Sigmoid colon (tissue), 6 donors: ENCODE measurements at regions not wholly inside any gene's neighbourhood (a gene's known extent, or its start where the extent isn't known, plus 50 kb on each side); places are given as distances from the start of the nearest gene placed in this dataset.

Experiments
- DNase-seq: peaks from one replicate; pipeline ENCODE4 v3.0.0-alpha.2; 2019
- H3K27ac ChIP-seq, 4 donors: fragments of 200-600 bp; sonication (generic); one replicate each; pipeline ENCODE4 v1.5.1; 2016 to 2019; ENCODE audit warnings: mild to moderate bottlenecking in 1 of 4
- H3K27me3 ChIP-seq, 3 donors: fragments of 200-600 bp; sonication (generic); one replicate each; pipeline ENCODE4 v1.5.1; 2019; ENCODE audit warnings: mild to moderate bottlenecking in 1 of 3
- H3K36me3 ChIP-seq, 4 donors: fragments of 200-600 bp; sonication (generic); one replicate each; pipeline ENCODE4 v1.5.1; 2016 to 2019
- H3K4me1 ChIP-seq, 4 donors: fragments of 200-600 bp; sonication (generic); one replicate each; pipeline ENCODE4 v1.5.1; 2017 to 2019
- H3K4me3 ChIP-seq, 4 donors: fragments of 200-600 bp; sonication (generic); one replicate each; pipeline ENCODE4 v1.5.1; 2017 to 2019; ENCODE audit warnings: mild to moderate bottlenecking in 2 of 4, moderate library complexity in 1 of 4
- H3K9me3 ChIP-seq, 4 donors: fragments of 200-600 bp in 3 of 4; sonication (generic) in 3 of 4; one replicate each; pipeline versions ENCODE4 v1.5.1 to v1.6.1; 2013 to 2019
- EP300 ChIP-seq, 4 donors: sonication (generic); formaldehyde crosslinking; IDR thresholded peaks; one replicate each; pipeline ENCODE4 v1.6.1; 2017; ENCODE audit warnings: antibody characterized with exemption in 4 of 4
- POLR2A ChIP-seq, 2 donors: fragments of 450-650 bp; IDR thresholded peaks; one replicate each; pipeline ENCODE4 v1.6.1; 2016; ENCODE audit warnings: antibody characterized with exemption in 2 of 2, mild to moderate bottlenecking in 2 of 2, moderate library complexity in 2 of 2
- POLR2AphosphoS5 ChIP-seq, 4 donors: sonication (generic); formaldehyde crosslinking; IDR thresholded peaks; one replicate each; pipeline ENCODE4 v1.6.1; 2017; ENCODE audit warnings: antibody characterized with exemption in 4 of 4
- WGBS, 2 donors: extraction: QIAGEN DNeasy Blood & Tissue Kit; methylation state at CpG; one replicate each; pipeline ENCODE4 v1.1.7; 2013; 5-methylcytosine and 5-hydroxymethylcytosine counted together
- intact Hi-C: fragments of 100-400 bp; cut with DNase I; formaldehyde crosslinking; loops from one replicate; pipeline ENCODE4 v1.15.1; 2023
- TF ChIP-seq, protein P1 (sequence below), 4 experiments: fragments of 450-650 bp in 3 of 4; fragments of 200-600 bp in 1 of 4; IDR thresholded peaks; one replicate each; pipeline ENCODE4 v1.5.1; 2016 to 2019; ENCODE audit warnings: antibody characterized with exemption in 4 of 4, mild to moderate bottlenecking in 3 of 4, moderate library complexity in 2 of 4
- donor health status: healthy with polysubstance abuse.
- donor health status: healthy.

DNA sequence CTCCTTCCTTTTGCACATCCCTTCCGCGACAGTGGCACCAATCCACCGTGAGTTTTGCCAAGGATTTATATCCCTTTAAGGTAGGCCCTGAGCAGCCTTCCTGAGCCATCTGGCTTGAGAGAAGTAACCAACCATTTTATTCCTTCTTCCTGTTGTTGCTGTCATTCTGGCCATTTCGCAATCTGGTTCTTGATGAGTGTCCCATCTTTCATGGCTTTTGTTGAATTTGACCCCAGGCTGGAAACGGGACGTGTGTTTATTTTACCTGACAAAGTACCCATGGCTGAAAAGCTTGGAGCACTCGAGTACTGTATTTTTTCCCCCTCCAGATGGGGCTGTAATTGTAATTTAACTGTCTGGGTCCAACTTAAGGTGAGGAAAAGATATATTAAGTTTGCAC lies 173.4 kb downstream of the WNT5A start:
- TF ChIP-seq, protein P1, sequence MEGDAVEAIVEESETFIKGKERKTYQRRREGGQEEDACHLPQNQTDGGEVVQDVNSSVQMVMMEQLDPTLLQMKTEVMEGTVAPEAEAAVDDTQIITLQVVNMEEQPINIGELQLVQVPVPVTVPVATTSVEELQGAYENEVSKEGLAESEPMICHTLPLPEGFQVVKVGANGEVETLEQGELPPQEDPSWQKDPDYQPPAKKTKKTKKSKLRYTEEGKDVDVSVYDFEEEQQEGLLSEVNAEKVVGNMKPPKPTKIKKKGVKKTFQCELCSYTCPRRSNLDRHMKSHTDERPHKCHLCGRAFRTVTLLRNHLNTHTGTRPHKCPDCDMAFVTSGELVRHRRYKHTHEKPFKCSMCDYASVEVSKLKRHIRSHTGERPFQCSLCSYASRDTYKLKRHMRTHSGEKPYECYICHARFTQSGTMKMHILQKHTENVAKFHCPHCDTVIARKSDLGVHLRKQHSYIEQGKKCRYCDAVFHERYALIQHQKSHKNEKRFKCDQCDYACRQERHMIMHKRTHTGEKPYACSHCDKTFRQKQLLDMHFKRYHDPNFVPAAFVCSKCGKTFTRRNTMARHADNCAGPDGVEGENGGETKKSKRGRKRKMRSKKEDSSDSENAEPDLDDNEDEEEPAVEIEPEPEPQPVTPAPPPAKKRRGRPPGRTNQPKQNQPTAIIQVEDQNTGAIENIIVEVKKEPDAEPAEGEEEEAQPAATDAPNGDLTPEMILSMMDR (IDR thresholded peaks at IDR 0.05) = no peak
- intact Hi-C loops = no loop called here
- Histone ChIP-seq H3K9me3 (no peaks in the 10 kb centered on the region), H3K27me3 (no peaks in the 10 kb centered on the region), H3K4me3 (no peak overlapping the region), H3K4me1 (no peaks in the 10 kb centered on the region), H3K36me3 (no peaks in the 10 kb centered on the region), H3K27ac (no peak overlapping the region)
- 86 to 91% methylated on average over 7 of the region's 7 CpGs for WGBS, 2 donors
- DNase-seq = no peak

DNA sequence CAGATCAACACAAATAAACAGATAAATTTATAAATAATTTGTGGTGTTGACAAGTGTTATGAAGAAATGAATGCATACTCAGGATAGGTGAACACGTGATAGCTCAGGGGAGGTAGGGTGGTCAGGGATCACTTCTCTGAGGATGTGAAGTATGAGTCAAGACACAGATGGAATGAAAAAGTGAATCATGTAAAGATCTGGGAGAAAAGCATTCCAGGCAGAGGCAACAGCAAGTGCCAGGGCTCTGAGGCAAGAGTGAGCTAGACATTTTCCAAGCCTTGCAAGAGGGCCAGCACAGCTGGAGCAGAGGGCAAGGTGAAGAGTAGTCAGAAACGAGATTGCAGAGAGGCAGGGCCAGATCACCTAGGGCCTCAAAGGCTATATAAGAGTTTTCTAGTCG lies 177.8 kb downstream of the WNT5A start:
- WGBS, 2 donors = 81 to 86% methylated on average over 3 of the region's 3 CpGs
- Histone ChIP-seq H3K4me3 (no peak overlapping the region), H3K27me3 (no peaks in the 10 kb centered on the region), H3K4me1 (peaks cover 0 to 3% (median 0%) of the 10 kb centered on the region in 4 donors), H3K36me3 (no peaks in the 10 kb centered on the region), H3K27ac (no peak overlapping the region), H3K9me3 (no peaks in the 10 kb centered on the region)
- DNase-seq = no peak
- TF ChIP-seq POLR2AphosphoS5 (IDR thresholded peaks at IDR 0.05) = no peak
- no peak for TF ChIP-seq EP300 (IDR thresholded peaks at IDR 0.05)
- TF ChIP-seq, protein P1 (IDR thresholded peaks at IDR 0.05) = no peak
- TF ChIP-seq POLR2A (IDR thresholded peaks at IDR 0.05) = no peak
- intact Hi-C loops = no loop called here

DNA sequence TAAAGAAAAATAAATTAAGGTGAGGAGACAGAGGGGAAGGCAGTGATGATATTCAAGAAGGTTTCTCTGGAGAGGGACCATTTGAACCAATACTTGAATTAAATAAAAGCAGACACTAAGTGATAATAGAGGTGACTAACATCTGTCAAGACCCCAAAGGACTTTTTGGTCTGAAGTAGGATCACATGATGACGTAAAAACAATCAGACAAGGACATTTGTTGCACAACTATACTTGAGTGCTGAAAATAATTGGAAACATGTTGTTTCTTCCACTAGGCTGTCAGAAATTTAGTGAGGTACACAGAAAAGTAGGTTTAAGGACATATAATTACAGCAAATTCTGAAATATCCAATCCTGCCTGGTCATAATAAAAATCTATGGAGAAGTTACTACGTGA lies 179.5 kb downstream of the WNT5A start:
- no peaks in the 10 kb centered on the region for H3K36me3 ChIP-seq
- no peak overlapping the region for H3K4me3 ChIP-seq
- H3K27ac ChIP-seq = peak overlapping the region in 1 of 4 donors; percentile 8
- WGBS, 2 donors = 92 to 96% methylated on average over 2 of the region's 2 CpGs
- peaks cover 0 to 3% (median 0%) of the 10 kb centered on the region in 4 donors for H3K4me1 ChIP-seq
- H3K27me3 ChIP-seq = no peaks in the 10 kb centered on the region
- intact Hi-C loops = no loop called here
- TF ChIP-seq POLR2AphosphoS5 (IDR thresholded peaks at IDR 0.05) = peak in 1 of 4 donors; percentile 12
- TF ChIP-seq EP300 (IDR thresholded peaks at IDR 0.05) = no peak
- no peak for DNase-seq
- no peaks in the 10 kb centered on the region for H3K9me3 ChIP-seq

DNA sequence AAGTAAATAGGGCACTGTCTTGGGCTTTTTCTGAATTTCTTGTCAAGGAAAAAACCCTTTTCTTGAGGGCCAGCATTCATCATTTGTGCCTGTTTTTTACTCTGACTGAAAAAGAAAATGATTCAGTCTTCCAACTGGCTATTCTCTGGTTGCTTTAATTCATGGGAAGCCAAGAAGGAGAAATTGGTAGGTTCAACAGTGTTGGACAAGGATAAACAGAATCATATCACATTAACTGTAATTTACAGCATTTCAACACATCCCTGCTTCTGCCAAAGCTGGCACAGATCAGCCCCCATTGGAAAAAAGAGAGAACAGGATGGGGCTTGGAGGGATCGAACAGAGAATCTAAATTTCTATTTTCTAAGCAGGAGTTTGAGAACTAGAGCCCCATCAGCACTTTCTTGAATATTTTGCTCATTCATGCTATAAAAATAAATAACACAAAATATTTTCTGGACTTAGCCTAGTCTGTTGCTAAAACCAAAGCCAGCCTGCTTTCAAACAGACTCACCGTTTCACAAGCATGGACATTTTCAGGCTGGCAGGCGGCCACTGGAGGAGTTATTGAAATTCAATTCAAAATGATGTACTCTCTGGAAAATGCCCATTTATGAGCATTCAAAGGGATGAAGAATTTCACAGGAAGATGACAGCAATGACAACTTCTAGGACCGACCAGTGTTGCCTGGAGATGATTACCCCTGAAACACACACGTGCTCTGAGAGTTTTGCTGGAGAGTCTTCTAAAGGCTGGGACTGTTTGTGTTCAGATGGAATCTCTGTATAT lies 181.2 kb downstream of the WNT5A start:
- TF ChIP-seq POLR2AphosphoS5 (IDR thresholded peaks at IDR 0.05) (no peak), EP300 (IDR thresholded peaks at IDR 0.05) (no peak), POLR2A (IDR thresholded peaks at IDR 0.05) (no peak)
- TF ChIP-seq, protein P1 (IDR thresholded peaks at IDR 0.05) = no peak
- Histone ChIP-seq H3K4me3 (no peak overlapping the region), H3K4me1 (peaks cover 0 to 3% (median 0%) of the 10 kb centered on the region in 4 donors), H3K27me3 (no peaks in the 10 kb centered on the region), H3K27ac (peak overlapping the region in 1 of 4 donors; percentile 31), H3K9me3 (no peaks in the 10 kb centered on the region), H3K36me3 (no peaks in the 10 kb centered on the region)
- WGBS, 2 donors = 79 to 84% methylated on average over 5 of the region's 5 CpGs
- intact Hi-C loops = no loop called here
- DNase-seq = no peak

DNA sequence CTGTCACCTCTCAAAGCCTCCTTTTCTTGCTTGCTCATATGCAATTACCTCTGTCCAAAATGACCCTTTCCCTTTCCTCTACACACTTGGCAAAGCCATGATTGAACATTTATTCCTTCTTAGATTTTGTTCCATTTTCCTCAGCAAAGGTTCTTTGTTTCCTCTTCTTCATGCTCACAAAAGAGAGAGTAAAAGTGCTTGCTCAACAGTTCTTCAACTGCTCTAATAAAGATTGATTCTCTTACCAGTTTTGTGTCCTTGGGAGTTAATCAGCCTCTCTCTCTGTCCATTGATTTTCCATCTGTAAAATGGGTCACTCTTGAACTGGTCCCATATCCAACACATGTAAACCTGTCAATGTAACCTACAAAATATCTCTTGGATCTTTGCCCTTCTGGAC lies 186.4 kb downstream of the WNT5A start:
- TF ChIP-seq POLR2AphosphoS5 (IDR thresholded peaks at IDR 0.05) (no peak), POLR2A (IDR thresholded peaks at IDR 0.05) (no peak), EP300 (IDR thresholded peaks at IDR 0.05) (no peak)
- TF ChIP-seq, protein P1 (IDR thresholded peaks at IDR 0.05) = no peak
- no peak for DNase-seq
- Histone ChIP-seq H3K4me1 (peaks cover 0 to under 1% (median 0%) of the 10 kb centered on the region in 4 donors), H3K27me3 (no peaks in the 10 kb centered on the region), H3K9me3 (peaks cover 0 to 1% (median 0%) of the 10 kb centered on the region in 4 donors), H3K27ac (no peak overlapping the region), H3K4me3 (no peak overlapping the region), H3K36me3 (no peaks in the 10 kb centered on the region)
- intact Hi-C loops = no loop called here
